WTC11 (cell line): ENCODE measurements at regions not wholly inside any gene's neighbourhood (a gene's known extent, or its start where the extent isn't known, plus 50 kb on each side); places are given as distances from the start of the nearest gene placed in this dataset.

Experiments used
- ATAC-seq: fragments of 200-7000 bp; cut with Tn5 transposase; 2 replicates; pipeline ENCODE4 v1.10.0; 2021; ENCODE audit warnings: mild to moderate bottlenecking, moderate library complexity
- CTCF ChIA-PET: fragments of 300-600 bp; sonication (Branson Sonifier 250); formaldehyde crosslinking; loops from one replicate; lab custom pipeline; 2021; ENCODE audit warnings: antibody characterized with exemption; lab: Charles Lee
- POLR2A ChIA-PET: fragments of 350-600 bp; sonication (Branson Sonifier 250); formaldehyde crosslinking; loops from one replicate; lab custom pipeline; 2021; ENCODE audit warnings: antibody characterized with exemption; lab: Charles Lee
- DNase-seq: peaks from one replicate; pipeline ENCODE4 v3.0.0; 2021; ENCODE audit warnings: low spot score
- H3K27ac Mint-ChIP-seq: 2 replicates; pipeline ENCODE4 v1.8.0; 2021; ENCODE audit warnings: mixed read lengths
- H3K27me3 Mint-ChIP-seq: 2 replicates; pipeline ENCODE4 v1.8.0; 2021; ENCODE audit warnings: low read depth, mild to moderate bottlenecking, moderate library complexity, mixed read lengths
- H3K36me3 Mint-ChIP-seq: 2 replicates; pipeline ENCODE4 v1.8.0; 2021; ENCODE audit warnings: mixed read lengths
- H3K4me1 Mint-ChIP-seq: 2 replicates; pipeline ENCODE4 v1.8.0; 2022; ENCODE audit warnings: mixed read lengths
- H3K4me3 Mint-ChIP-seq: 2 replicates; pipeline ENCODE4 v1.8.0; 2021; ENCODE audit warnings: mild to moderate bottlenecking, moderate library complexity, mixed read lengths
- H3K9me3 Mint-ChIP-seq: 2 replicates; pipeline ENCODE4 v1.8.0; 2021; ENCODE audit warnings: mixed read lengths
- CDX4 ChIP-seq: fragments of 250-450 bp; sonication (Bioruptor Pico); IDR thresholded peaks from 2 replicates; pipeline ENCODE4 v1.9.0; 2021; ENCODE audit warnings: moderate library complexity, mild to moderate bottlenecking, inconsistent platforms, borderline replicate concordance
- E2F5 ChIP-seq: sonication (generic); formaldehyde crosslinking; IDR thresholded peaks from 2 replicates; pipeline ENCODE4 v1.8.1; 2022; ENCODE audit warnings: mild to moderate bottlenecking, moderate library complexity, missing genetic modification reagents
- GRHL2 ChIP-seq: fragments of 250-450 bp; sonication (Bioruptor Pico); IDR thresholded peaks from 2 replicates; pipeline ENCODE4 v1.8.0; 2022; ENCODE audit warnings: mild to moderate bottlenecking, moderate library complexity; ENCODE audit not compliant: insufficient replicate concordance, severe bottlenecking
- MAX ChIP-seq: sonication (generic); formaldehyde crosslinking; IDR thresholded peaks from 2 replicates; pipeline ENCODE4 v1.8.0; 2022; ENCODE audit warnings: mild to moderate bottlenecking, missing genetic modification reagents
- MYBL2 ChIP-seq: sonication (generic); formaldehyde crosslinking; IDR thresholded peaks from 2 replicates; pipeline ENCODE4 v1.8.1; 2023; ENCODE audit warnings: mild to moderate bottlenecking, moderate library complexity, missing genetic modification reagents
- NFE2L1 ChIP-seq: sonication (generic); formaldehyde crosslinking; IDR thresholded peaks from 2 replicates; pipeline ENCODE4 v1.8.1; 2023; ENCODE audit warnings: missing genetic modification reagents
- NR2C2 ChIP-seq: sonication (generic); formaldehyde crosslinking; IDR thresholded peaks from 2 replicates; pipeline ENCODE4 v1.8.0; 2022; ENCODE audit warnings: mild to moderate bottlenecking, missing genetic modification reagents
- SMAD4 ChIP-seq: sonication (generic); formaldehyde crosslinking; IDR thresholded peaks from 2 replicates; pipeline ENCODE4 v1.8.0; 2022; ENCODE audit warnings: mild to moderate bottlenecking, missing genetic modification reagents
- SOX15 ChIP-seq: fragments of 250-450 bp; sonication (Bioruptor Pico); IDR thresholded peaks from 2 replicates; pipeline ENCODE4 v1.9.0; 2021; ENCODE audit warnings: mild to moderate bottlenecking
- TEAD1 ChIP-seq: sonication (generic); formaldehyde crosslinking; IDR thresholded peaks from 2 replicates; pipeline ENCODE4 v1.8.0; 2022; ENCODE audit warnings: mild to moderate bottlenecking, missing genetic modification reagents
- TP53 ChIP-seq: sonication (generic); formaldehyde crosslinking; IDR thresholded peaks from 2 replicates; pipeline ENCODE4 v1.8.1; 2023; ENCODE audit warnings: mild to moderate bottlenecking, missing genetic modification reagents
- ZNF232 ChIP-seq: sonication (generic); formaldehyde crosslinking; IDR thresholded peaks from 2 replicates; pipeline ENCODE4 v1.8.0; 2022; ENCODE audit warnings: mild to moderate bottlenecking, missing genetic modification reagents
- ZNF317 ChIP-seq: sonication (generic); formaldehyde crosslinking; IDR thresholded peaks from 2 replicates; pipeline ENCODE4 v1.8.1; 2023; ENCODE audit warnings: low read depth, mild to moderate bottlenecking, moderate library complexity, missing genetic modification reagents, borderline replicate concordance
- ZNF396 ChIP-seq: fragments of 250-450 bp; sonication (Bioruptor Pico); IDR thresholded peaks from 2 replicates; pipeline ENCODE4 v1.8.0; 2021; ENCODE audit warnings: mild to moderate bottlenecking, moderate library complexity, borderline replicate concordance
- ZNF425 ChIP-seq: fragments of 250-450 bp; sonication (Bioruptor Pico); conservative IDR thresholded peaks from 2 replicates; pipeline ENCODE4 v1.9.0; 2021; ENCODE audit warnings: mild to moderate bottlenecking
- TF ChIP-seq, protein P1 (sequence below): sonication (generic); formaldehyde crosslinking; IDR thresholded peaks from 2 replicates; pipeline ENCODE4 v1.8.1; 2022; ENCODE audit warnings: missing genetic modification reagents, borderline replicate concordance

- no peak overlapping the region for H3K4me3 Mint-ChIP-seq
- H3K4me1 Mint-ChIP-seq: no peaks in the 10 kb centered on the region
- H3K9me3 Mint-ChIP-seq: peaks cover 23% of the 10 kb centered on the region
- H3K27me3 Mint-ChIP-seq: no peaks in the 10 kb centered on the region; the same call in 1 of the 2 replicates
- no peak overlapping the region for H3K27ac Mint-ChIP-seq
- CTCF ChIA-PET: no interaction called here
- no peaks in the 10 kb centered on the region for H3K36me3 Mint-ChIP-seq
- DNase-seq: no peak
- no peak for TF ChIP-seq SMAD4
- no peak for TF ChIP-seq TEAD1 (CRISPR knock-in tag)
- POLR2A ChIA-PET: no interaction called here
- ATAC-seq: no peak
Observed at GRCh38 chr7:67821116-67821515, 824.5 kb downstream of the TYW1 start.

DNA sequence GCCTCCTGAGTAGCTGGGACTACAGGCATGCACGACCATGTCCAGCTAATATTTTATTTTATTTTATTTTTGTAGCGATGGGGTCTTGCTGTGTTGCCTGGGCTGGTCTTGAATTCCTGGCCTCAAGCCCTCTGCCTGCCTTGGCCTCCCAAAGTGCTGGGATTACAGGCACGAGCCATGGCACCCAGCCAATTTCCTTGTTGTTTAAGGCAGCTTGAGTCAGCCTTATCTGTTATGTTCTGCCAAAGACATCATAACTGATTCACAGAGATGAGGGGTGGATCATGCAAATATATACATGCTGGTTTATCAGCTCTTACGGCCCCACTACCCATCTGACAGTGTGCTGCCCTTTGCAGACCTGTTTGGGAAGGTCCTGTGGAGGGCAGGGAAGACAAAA lies 826.7 kb downstream of the TYW1 start:
- ATAC-seq (no peak), DNase-seq (no peak)
- no peaks in the 10 kb centered on the region for H3K4me1 Mint-ChIP-seq
- H3K9me3 Mint-ChIP-seq: peaks cover 13% of the 10 kb centered on the region
- H3K4me3 Mint-ChIP-seq: no peak overlapping the region
- ChIA-PET POLR2A (no interaction called here), CTCF (no interaction called here)
- TF ChIP-seq CDX4 (CRISPR knock-in tag) (no peak), ZNF317 (CRISPR knock-in tag) (no peak), ZNF232 (no peak), SOX15 (CRISPR knock-in tag) (no peak), ZNF425 (CRISPR knock-in tag) (no peak), MYBL2 (CRISPR knock-in tag) (no peak)
- TF ChIP-seq, protein P1, sequence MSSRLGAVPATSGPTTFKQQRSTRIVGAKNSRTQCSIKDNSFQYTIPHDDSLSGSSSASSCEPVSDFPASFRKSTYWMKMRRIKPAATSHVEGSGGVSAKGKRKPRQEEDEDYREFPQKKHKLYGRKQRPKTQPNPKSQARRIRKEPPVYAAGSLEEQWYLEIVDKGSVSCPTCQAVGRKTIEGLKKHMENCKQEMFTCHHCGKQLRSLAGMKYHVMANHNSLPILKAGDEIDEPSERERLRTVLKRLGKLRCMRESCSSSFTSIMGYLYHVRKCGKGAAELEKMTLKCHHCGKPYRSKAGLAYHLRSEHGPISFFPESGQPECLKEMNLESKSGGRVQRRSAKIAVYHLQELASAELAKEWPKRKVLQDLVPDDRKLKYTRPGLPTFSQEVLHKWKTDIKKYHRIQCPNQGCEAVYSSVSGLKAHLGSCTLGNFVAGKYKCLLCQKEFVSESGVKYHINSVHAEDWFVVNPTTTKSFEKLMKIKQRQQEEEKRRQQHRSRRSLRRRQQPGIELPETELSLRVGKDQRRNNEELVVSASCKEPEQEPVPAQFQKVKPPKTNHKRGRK: no peak
- no peaks in the 10 kb centered on the region for H3K36me3 Mint-ChIP-seq
- no peaks in the 10 kb centered on the region for H3K27me3 Mint-ChIP-seq
- no peak overlapping the region for H3K27ac Mint-ChIP-seq

DNA sequence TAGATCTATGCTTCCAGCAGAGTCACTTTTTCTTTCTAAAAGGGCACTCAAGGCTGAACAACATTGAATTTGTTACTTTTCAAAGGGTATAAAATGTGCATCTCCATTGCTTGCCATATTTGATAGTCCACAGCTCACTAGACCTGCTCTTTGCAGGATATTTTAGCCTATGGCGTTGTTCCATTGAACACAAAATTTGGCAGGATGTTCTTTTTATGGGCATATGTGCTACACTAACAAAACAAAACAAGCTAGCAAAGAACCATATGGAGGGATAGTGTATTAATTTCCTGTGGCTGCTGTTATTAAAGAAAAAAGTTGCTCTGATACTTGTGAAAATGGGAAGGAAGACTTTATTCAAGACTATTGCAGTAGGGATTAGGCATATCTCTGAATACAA lies 828.7 kb downstream of the TYW1 start:
- TF ChIP-seq, protein P1: no peak
- TF ChIP-seq MAX (CRISPR knock-in tag) (no peak), GRHL2 (CRISPR knock-in tag) (no peak), E2F5 (no peak)
- H3K9me3 Mint-ChIP-seq: peaks cover 10% of the 10 kb centered on the region
- CTCF ChIA-PET: no interaction called here
- ATAC-seq: no peak
- no peak overlapping the region for H3K4me3 Mint-ChIP-seq
- no peak overlapping the region for H3K27ac Mint-ChIP-seq
- H3K4me1 Mint-ChIP-seq: no peaks in the 10 kb centered on the region
- no peak for DNase-seq
- POLR2A ChIA-PET: no interaction called here
- H3K27me3 Mint-ChIP-seq: no peaks in the 10 kb centered on the region
- no peaks in the 10 kb centered on the region for H3K36me3 Mint-ChIP-seq

DNA sequence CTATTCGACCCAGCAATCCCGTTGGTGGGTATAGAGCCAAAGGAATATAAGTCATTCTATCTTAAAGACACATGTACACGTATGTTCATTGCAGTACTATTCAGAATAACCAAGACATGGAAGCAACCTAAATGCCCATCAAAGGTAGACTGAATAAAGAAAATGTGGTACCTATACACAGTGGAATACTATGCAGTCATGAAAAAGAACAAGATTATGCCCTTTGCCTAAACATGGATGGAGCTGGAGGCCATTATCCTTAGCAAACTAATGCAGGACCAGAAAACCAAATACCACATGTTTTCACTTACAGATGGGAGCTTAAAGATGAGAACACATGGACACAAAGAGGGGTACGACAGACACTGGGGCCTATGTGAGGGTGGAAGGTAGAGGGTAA lies 845.3 kb downstream of the TYW1 start:
- no peak for TF ChIP-seq NFE2L1 (CRISPR knock-in tag)
- no peak for TF ChIP-seq TP53 (CRISPR knock-in tag)
- no peak for TF ChIP-seq ZNF396 (CRISPR knock-in tag)
- no peak for TF ChIP-seq NR2C2
- CTCF ChIA-PET: no interaction called here
- DNase-seq (no peak), ATAC-seq (no peak)
- H3K9me3 Mint-ChIP-seq: peaks cover 7% of the 10 kb centered on the region
- no peaks in the 10 kb centered on the region; the same call in 1 of the 2 replicates for H3K27me3 Mint-ChIP-seq
- POLR2A ChIA-PET: no interaction called here
- H3K27ac Mint-ChIP-seq: no peak overlapping the region
- H3K4me1 Mint-ChIP-seq: no peaks in the 10 kb centered on the region
- no peak overlapping the region for H3K4me3 Mint-ChIP-seq
- H3K36me3 Mint-ChIP-seq: 0 out of 2 replicates have a peak, but pooled peaks cover 3% of the 10 kb centered on the region
